Fibroblast of mammary gland (primary cell): ENCODE measurements at regions not wholly inside any gene's neighbourhood (a gene's known extent, or its start where the extent isn't known, plus 50 kb on each side); places are given as distances from the start of the nearest gene placed in this dataset.

Source experiments
- DNase-seq: peaks from one replicate; pipeline ENCODE4 v3.0.0-alpha.2; 2010; ENCODE audit warnings: low read depth
- H3K4me3 ChIP-seq: 2 replicates; pipeline ENCODE4 v1.5.1; 2011; ENCODE audit warnings: low read depth, mild to moderate bottlenecking, low read length, moderate library complexity; ENCODE audit not compliant: control insufficient read depth
- CTCF ChIP-seq: conservative IDR thresholded peaks from 2 replicates; pipeline ENCODE4 v1.5.1; 2011; ENCODE audit warnings: low read depth, low read length, inconsistent platforms; ENCODE audit not compliant: control insufficient read depth, insufficient read depth

DNA sequence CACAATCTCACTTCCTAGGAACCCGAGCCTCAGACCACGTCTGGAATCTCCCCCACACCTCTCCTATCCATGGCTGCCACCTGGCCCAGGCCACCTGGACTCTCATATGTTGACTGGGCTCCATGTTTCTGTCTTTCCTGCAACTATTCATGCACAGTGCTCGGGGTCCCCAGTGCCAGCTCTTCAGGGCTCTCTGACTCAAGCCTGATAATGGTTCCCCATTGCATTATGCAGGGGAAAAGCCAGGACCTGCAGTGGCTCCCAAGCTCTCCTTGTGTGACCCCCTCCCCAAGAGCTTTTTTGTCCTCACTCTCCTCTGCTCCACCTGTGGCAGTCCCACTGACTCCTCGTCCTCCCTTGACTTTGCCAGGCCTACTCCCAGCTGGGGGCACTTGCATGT lies 417.6 kb downstream of the NPHP4 start:
- no peak for DNase-seq
- no peak overlapping the region for H3K4me3 ChIP-seq
- TF ChIP-seq CTCF = no peak

GRCh38 chr1:5572794-5573193 lies 419.4 kb downstream of the NPHP4 start:
- no peak for TF ChIP-seq CTCF
- no peak for DNase-seq
- H3K4me3 ChIP-seq = no peak overlapping the region

DNA sequence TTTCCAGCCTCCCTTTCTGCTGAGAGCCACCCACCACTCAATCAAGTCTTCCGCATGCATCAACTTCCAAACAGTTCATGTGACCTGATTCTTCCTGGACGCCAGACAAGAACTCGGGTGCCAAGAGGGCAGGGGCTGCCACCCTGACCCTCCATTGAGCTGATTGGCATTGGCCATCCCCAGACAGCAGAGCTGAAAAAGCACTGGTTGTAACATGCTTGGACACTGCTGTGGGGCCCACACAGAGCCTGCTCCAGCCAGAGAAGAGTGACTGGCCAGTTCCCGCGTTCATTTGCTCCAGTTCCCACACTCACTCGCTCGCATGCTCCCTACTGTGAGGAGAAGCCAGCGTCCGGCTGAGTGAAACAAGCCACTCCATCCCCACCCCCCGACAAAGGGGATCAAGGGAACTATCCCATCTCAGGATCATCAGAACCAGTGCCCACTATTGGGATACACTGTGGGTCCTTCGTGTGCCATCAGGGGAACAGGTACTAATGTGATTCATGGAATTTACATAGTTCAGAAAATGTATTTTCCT lies 420.3 kb downstream of the NPHP4 start:
- TF ChIP-seq CTCF = no peak
- no peak for DNase-seq

GRCh38 chr1:5571438-5571837 lies 420.8 kb downstream of the NPHP4 start:
- no peak overlapping the region for H3K4me3 ChIP-seq
- DNase-seq = no peak
- TF ChIP-seq CTCF = no peak

More for the DNA sequence above, 420.3 kb downstream of the NPHP4 start:
- H3K4me3 ChIP-seq = no peak overlapping the region

DNA sequence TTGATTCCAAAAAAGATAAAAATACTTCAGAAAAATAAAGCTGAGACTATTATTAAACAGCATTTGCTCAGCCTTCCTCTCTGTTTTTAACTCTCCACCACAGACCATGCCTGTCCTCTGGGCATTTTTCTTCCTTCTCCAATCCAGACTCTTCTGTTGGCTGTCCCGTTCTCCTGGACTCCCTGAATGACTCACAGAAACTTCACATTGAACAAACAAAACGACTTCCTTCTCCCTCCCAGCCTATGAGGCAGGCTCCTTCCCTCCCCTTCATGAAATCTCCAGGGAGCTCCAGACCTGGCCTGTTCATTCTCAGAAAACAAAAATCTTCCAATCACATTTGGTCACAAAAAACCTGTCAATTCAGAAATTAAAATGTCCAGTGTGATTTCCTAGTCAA lies 421.3 kb downstream of the NPHP4 start:
- no peak for DNase-seq
- TF ChIP-seq CTCF = no peak
- H3K4me3 ChIP-seq = no peak overlapping the region

- no peak for DNase-seq
- H3K4me3 ChIP-seq = no peak overlapping the region
- TF ChIP-seq CTCF = no peak
Measured at GRCh38 chr1:5568321-5568720, 423.9 kb downstream of the NPHP4 start.

GRCh38 chr1:5567839-5568238 lies 424.4 kb downstream of the NPHP4 start:
- H3K4me3 ChIP-seq = no peak overlapping the region
- DNase-seq = no peak
- TF ChIP-seq CTCF = no peak
